Ovary (tissue), 7 donors: ENCODE measurements at regions not wholly inside any gene's neighbourhood (a gene's known extent, or its start where the extent isn't known, plus 50 kb on each side); places are given as distances from the start of the nearest gene placed in this dataset.

Experiments used
- DNase-seq, 5 donors: peaks; one replicate each; pipeline ENCODE4 v3.0.0-alpha.2; 2019 to 2020
- H3K27ac ChIP-seq, 2 donors: fragments of 200-600 bp; one replicate each; pipeline versions ENCODE4 v1.5.1 to v1.8.0; 2019 to 2022
- H3K27me3 ChIP-seq: fragments of 200-600 bp; one replicate; pipeline ENCODE4 v1.8.0; 2022
- H3K36me3 ChIP-seq: fragments of 200-600 bp; sonication (generic); one replicate; pipeline ENCODE4 v1.5.1; 2019
- H3K4me1 ChIP-seq: one replicate; pipeline ENCODE4 v1.8.1; 2013; ENCODE audit warnings: mild to moderate bottlenecking, moderate library complexity; ENCODE audit not compliant: insufficient read depth
- H3K4me3 ChIP-seq: fragments of 200-600 bp; sonication (generic); one replicate; pipeline ENCODE4 v1.5.1; 2017
- H3K9me3 ChIP-seq, 2 donors: fragments of 200-600 bp in 1 of 2; sonication (generic) in 1 of 2; one replicate each; pipeline versions ENCODE4 v1.5.1 to v1.8.1; 2013 to 2019; ENCODE audit warnings: mild to moderate bottlenecking in 1 of 2, moderate library complexity in 1 of 2
- EP300 ChIP-seq: sonication (generic); formaldehyde crosslinking; IDR thresholded peaks from one replicate; pipeline ENCODE4 v1.6.1; 2017; ENCODE audit warnings: antibody characterized with exemption
- POLR2A ChIP-seq: fragments of 450-650 bp; IDR thresholded peaks from one replicate; pipeline ENCODE4 v1.6.1; 2017; ENCODE audit warnings: antibody characterized with exemption, mild to moderate bottlenecking, moderate library complexity
- WGBS, 3 donors: extraction: QIAGEN DNeasy Blood & Tissue Kit in 1 of 3; methylation state at CpG; one replicate each; pipeline versions ENCODE4 v1.1.5 to v1.1.7; 2013 to 2017; 5-methylcytosine and 5-hydroxymethylcytosine counted together
- intact Hi-C, 4 donors: fragments of 100-400 bp; cut with DNase I; formaldehyde crosslinking; loops; one replicate each; pipeline versions ENCODE4 v1.11.0 to v1.15.1; 2022 to 2023
- TF ChIP-seq, protein P1 (sequence below), 3 donors: fragments of 450-650 bp in 2 of 3; fragments of 200-600 bp in 1 of 3; IDR thresholded peaks; one replicate each; pipeline versions ENCODE4 v1.5.1 to v1.8.0; 2016 to 2022; ENCODE audit warnings: antibody characterized with exemption in 3 of 3, mild to moderate bottlenecking in 1 of 3
- donor health status: DM: no; HTN: no; CAD: no; lungs with moderate emphysema.
- donor health status: DM: no; HTN: no; CAD: no.
- donor health status: Bipolar disorder and iron deficiency.
- donor health status: DM: no; HTN: no; CAD: no.
- donor health status: DM: yes; HTN: yes; CAD: no.

DNA sequence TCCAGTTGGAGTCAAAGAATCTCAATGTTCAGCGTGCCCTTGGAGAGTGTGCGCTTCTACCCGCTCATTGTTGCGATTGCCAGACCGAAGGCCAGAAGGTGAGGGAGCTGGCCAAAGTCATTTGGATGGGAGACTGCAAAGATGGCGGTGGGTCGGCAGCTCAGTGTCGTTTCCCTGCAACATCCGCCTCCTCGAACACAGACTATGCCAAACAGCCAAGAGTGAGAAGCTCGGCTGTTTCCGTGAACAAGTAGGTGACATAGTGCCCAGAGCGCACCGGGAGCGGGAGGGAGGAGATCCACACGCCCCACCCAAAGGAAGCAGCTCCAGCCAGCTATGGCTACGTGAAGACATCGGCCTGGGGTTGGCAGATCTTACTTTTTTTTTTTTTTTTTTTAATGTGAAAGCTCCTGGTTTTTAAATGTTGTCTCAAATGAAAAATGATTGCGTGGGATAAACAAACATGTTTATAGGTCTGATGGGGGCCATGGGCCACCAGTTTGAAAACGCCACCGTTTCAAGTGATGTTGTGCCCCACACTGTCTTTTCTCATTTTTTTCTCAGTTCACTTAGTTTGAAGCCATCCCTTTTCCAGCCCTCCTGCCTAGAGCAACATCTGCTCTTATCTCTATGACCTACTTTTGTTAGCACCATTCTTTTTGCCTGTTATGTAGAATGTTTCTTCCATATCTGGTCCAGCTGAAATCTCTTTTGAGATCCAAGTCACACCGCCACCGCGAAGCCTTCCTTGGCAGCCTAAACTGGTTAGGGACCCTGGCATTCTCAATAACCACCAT lies 682.4 kb downstream of the RNF144A start:
- Histone ChIP-seq H3K27me3 (no peaks in the 10 kb centered on the region), H3K4me3 (no peak overlapping the region), H3K36me3 (no peaks in the 10 kb centered on the region), H3K4me1 (no peaks in the 10 kb centered on the region), H3K27ac (no peak overlapping the region), H3K9me3 (no peaks in the 10 kb centered on the region)
- no peak for TF ChIP-seq EP300
- no peak for TF ChIP-seq POLR2A
- TF ChIP-seq, protein P1, sequence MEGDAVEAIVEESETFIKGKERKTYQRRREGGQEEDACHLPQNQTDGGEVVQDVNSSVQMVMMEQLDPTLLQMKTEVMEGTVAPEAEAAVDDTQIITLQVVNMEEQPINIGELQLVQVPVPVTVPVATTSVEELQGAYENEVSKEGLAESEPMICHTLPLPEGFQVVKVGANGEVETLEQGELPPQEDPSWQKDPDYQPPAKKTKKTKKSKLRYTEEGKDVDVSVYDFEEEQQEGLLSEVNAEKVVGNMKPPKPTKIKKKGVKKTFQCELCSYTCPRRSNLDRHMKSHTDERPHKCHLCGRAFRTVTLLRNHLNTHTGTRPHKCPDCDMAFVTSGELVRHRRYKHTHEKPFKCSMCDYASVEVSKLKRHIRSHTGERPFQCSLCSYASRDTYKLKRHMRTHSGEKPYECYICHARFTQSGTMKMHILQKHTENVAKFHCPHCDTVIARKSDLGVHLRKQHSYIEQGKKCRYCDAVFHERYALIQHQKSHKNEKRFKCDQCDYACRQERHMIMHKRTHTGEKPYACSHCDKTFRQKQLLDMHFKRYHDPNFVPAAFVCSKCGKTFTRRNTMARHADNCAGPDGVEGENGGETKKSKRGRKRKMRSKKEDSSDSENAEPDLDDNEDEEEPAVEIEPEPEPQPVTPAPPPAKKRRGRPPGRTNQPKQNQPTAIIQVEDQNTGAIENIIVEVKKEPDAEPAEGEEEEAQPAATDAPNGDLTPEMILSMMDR (IDR thresholded peaks at IDR 0.05) = no peak
- DNase-seq = no peak
- intact Hi-C loops = no loop called here
- WGBS, 3 donors = 89 to 92% (median 91%) methylated on average over 24 of the region's 24 CpGs

DNA sequence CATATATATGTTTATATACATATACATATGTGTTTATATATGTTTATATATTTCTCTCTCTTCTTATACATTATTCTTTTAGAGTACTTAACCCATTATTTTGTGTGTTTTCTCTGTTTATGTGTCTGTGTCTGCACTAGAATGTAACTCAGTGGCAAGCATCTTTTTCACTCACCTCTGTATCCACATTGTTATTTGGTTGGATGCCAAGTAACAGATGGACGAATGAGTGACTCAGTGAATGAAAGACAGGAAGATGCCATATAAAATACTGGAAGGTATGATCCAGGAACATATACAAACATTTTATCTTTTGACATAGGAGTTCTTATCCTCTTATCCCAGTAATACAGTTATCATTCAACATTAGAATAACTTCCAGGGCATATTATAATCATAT lies 684.8 kb downstream of the RNF144A start:
- H3K4me1 ChIP-seq = no peaks in the 10 kb centered on the region
- H3K4me3 ChIP-seq = no peak overlapping the region
- TF ChIP-seq EP300 = no peak
- DNase-seq = no peak
- no peaks in the 10 kb centered on the region for H3K9me3 ChIP-seq
- no peaks in the 10 kb centered on the region for H3K27me3 ChIP-seq
- H3K27ac ChIP-seq = no peak overlapping the region
- H3K36me3 ChIP-seq = no peaks in the 10 kb centered on the region
- 40 to 62% (median 56%) methylated on average over 1 of the region's 1 CpG for WGBS, 3 donors
- intact Hi-C loops = no loop called here

DNA sequence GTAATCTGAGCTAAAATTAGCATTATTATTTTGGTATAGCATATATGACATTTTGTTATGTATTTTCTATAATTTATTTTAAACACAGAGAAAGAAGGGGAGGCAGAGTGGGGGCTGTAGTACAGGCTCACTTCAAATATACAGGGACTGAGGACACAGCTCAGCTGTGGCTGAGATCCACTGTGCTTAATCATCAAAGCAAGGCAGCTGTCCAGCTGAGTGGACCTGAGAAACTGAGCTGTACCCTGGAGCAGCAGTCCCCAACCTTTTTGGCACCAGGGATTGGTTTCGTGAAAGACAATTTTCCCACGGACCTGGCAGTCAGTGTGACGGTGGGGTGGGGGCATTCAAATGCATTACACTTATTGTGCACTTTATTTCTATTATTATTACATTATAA lies 687.2 kb downstream of the RNF144A start:
- WGBS, 3 donors = 77 to 86% (median 80%) methylated on average over 3 of the region's 3 CpGs
- H3K36me3 ChIP-seq = no peaks in the 10 kb centered on the region

DNA sequence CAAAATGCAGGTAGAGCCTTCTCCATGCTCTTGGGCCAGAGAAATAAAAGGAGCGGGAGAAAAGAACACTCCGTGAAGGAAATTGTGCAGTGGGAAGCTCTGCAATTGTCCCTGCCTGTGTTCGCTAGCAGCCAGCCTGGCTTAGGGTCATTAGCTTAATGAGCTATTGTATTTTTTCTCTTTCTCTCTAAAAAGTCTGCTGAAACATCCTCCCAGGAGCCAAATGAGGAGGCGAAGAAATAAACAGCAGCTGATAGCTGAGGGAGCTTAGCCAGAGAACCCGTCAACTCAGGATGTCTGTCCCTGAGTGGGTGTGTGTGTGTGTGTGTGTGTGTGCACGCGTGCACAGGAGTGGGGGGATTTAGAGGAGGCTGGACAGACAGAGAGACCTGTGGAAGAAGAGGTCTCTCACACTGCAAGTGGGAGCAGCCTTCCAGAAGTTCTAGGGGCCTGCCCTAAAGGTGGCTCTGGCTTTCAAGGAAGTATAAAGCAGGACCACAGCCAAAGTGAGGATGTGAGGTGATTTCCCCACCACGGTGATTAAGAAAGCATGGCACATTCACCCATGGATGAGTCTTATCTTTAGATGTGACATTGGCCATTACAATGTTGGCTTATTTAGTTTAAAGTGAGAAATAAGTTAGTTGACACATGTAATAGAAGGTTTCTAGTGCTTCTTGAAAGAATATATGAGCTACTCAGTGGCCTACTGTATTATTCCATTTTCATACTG lies 690.4 kb downstream of the RNF144A start:
- Histone ChIP-seq H3K9me3 (no peaks in the 10 kb centered on the region), H3K27me3 (no peaks in the 10 kb centered on the region), H3K4me1 (no peaks in the 10 kb centered on the region), H3K36me3 (no peaks in the 10 kb centered on the region), H3K4me3 (no peak overlapping the region), H3K27ac (no peak overlapping the region)
- intact Hi-C loops = no loop called here
- DNase-seq = no peak
- WGBS, 3 donors = 21 to 26% (median 22%) methylated on average over 8 of the region's 8 CpGs
- TF ChIP-seq POLR2A = no peak
- TF ChIP-seq, protein P1 (IDR thresholded peaks at IDR 0.05) = no peak
- TF ChIP-seq EP300 = no peak

More for the DNA sequence above, 687.2 kb downstream of the RNF144A start:
- Histone ChIP-seq H3K4me3 (no peak overlapping the region), H3K4me1 (no peaks in the 10 kb centered on the region), H3K9me3 (no peaks in the 10 kb centered on the region), H3K27ac (no peak overlapping the region), H3K27me3 (no peaks in the 10 kb centered on the region)
- intact Hi-C loops = no loop called here
- DNase-seq = no peak
- TF ChIP-seq, protein P1 (IDR thresholded peaks at IDR 0.05) = no peak
- no peak for TF ChIP-seq EP300
- TF ChIP-seq POLR2A = no peak

DNA sequence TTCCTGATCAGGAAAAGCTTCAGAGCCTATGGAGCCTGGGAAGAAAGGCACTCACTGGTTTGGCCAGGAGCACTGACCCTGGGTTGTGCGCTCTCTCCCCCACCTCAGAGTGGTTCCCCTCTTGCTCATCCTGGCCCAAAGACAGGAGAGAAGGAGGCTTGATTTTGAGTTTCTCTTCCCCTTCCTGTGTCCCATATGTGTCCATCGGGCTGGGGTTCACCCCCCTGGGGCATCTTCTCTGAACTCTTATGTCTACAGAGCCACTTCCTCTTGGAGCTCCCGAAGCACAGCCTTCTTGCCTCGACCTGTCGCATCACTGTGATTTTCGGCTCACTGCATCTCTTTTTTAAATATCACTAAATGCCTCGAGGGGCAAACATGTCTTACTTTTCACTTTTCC lies 692.3 kb downstream of the RNF144A start:
- no peaks in the 10 kb centered on the region for H3K36me3 ChIP-seq
- H3K4me1 ChIP-seq = no peaks in the 10 kb centered on the region
- no peaks in the 10 kb centered on the region for H3K27me3 ChIP-seq
- no peak for DNase-seq
- H3K4me3 ChIP-seq = no peak overlapping the region
- 89 to 92% (median 89%) methylated on average over 7 of the region's 7 CpGs for whole genome bisulfite sequencing, 3 donors
- H3K9me3 ChIP-seq = no peaks in the 10 kb centered on the region
- H3K27ac ChIP-seq = no peak overlapping the region
- TF ChIP-seq EP300 (no peak), POLR2A (no peak)
- TF ChIP-seq, protein P1 (IDR thresholded peaks at IDR 0.05) = no peak
- intact Hi-C loops = no loop called here
